ENCODE measurements at regions not wholly inside any gene's neighbourhood (a gene's known extent, or its start where the extent isn't known, plus 50 kb on each side); places are given as distances from the start of the nearest gene placed in this dataset.

GRCh38 chr16:73878611-73879010, 418.0 kb upstream of the PSMD7 start:
- FAIRE-seq = no peak

GRCh38 chr16:73877150-73877549, 419.5 kb upstream of the PSMD7 start:
- no peak for FAIRE-seq

DNA sequence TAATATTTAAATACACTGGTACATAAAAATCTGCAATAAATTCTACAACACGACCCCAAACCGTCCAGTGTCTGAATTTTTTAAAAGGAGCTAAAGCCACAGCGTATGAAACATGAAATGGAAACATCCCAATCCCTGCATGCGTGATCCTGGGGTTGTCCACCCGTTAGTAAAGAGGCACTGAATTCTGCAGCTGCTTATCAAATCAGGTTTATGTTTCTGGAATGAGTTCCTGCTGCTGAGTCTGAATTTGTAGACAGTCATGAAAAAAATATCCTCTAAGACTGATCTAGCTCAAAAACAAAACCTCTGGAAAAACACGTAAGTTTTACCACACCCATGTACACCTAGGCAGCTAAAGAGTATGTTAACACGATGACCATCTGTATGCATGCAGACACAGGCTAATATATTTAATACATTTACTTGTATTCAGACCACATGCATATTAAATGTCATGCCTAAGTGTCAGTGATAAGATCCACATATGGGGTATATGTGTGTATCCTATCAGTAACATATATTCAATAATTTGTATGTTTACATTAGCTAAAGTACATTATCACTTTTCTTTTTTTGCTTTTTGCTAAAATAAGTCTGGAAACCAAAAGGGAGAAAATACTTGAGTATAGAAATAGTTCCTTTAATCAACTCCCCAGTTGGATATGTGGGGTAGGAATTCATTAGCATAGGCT, 420.5 kb upstream of the PSMD7 start:
- FAIRE-seq = no peak

- no peak for FAIRE-seq
These were observed 422.3 kb upstream of the PSMD7 start for GRCh38 chr16:73874324-73874723.

DNA sequence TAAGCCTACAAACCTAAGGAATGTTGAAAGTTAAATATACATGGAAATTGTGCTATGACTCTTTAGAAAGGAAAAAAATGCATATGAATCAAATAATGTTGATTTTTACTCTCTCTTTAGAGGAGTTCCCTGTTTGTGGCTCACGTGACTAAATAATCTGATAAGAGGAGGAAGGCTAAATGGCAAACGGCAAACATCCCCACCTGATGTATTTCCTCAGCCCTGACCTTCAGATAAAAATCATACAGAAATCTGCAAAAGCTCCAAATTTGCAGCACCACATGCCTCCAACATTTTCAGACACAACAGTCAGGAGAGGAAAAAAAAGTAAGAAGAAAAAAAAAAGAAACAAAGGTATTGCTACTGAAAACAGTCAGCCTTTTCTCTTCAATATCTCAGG, 423.0 kb upstream of the PSMD7 start:
- FAIRE-seq = no peak

DNA sequence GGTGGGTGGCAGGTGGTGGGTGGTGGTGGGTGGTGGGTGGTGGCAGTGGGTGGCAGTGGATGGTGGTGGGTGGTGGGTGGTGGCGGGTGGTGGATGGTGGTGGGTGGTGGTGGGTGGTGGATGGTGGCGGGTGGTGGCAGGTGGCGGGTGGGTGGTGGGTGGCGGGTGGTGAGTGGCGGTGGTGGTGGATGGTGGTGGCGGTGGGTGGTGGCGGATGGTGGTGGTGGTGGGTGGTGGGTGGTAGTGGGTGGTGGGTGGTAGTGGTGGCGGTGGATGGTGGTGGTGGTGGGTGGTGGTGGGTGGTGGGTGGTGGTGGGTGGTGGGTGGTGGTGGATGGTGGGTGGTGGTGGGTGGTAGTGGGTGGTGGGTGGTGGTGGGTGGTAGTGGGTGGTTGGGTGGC, 423.8 kb upstream of the PSMD7 start:
- FAIRE-seq = no peak

GRCh38 chr16:73871088-73871733, 425.4 kb upstream of the PSMD7 start:
- FAIRE-seq = no peak

DNA sequence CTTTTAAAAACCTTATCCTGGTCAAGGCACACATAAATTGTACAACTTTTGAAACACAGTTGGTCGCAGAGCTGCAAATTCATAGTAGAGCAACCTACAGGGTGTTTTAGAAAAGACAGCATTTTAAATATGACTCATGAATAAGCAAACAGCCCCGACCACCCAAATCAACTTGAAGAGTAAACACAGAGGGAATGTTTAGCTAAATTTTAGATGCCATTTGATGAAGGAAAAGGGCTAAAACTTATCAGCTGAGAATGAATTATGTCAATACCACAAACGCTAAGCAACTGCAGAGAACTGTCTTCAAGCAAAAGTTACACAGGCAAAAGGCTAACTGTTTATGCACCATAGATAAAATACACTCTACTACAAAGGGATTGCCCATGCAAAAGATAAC, 427.5 kb upstream of the PSMD7 start:
- no peak for FAIRE-seq

DNA sequence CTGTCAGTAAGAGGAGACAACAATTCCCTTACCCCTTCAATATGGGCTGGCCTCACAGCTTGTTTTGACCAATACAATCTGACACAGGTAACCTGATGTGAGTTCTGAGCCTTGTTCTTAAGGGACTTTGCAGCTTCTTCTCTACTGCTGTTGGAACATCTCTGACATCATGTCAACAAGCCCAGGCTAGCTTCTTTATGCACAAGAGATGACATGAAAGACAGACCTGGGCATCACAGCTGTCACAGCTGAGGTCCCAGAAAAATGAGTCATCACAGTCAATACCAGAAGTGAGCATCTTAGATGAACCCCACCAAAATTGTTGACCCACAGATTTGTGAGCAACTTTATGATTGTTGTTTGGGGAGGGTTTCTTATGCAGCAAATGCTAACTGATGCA, 431.7 kb upstream of the PSMD7 start:
- FAIRE-seq = no peak

GRCh38 chr16:73858326-73858725, 438.3 kb upstream of the PSMD7 start:
- FAIRE-seq = no peak

- FAIRE-seq = no peak
These were observed 442.6 kb upstream of the PSMD7 start for GRCh38 chr16:73853968-73854367.

- no peak for FAIRE-seq
These were observed 444.1 kb upstream of the PSMD7 start for GRCh38 chr16:73852561-73852960.

DNA sequence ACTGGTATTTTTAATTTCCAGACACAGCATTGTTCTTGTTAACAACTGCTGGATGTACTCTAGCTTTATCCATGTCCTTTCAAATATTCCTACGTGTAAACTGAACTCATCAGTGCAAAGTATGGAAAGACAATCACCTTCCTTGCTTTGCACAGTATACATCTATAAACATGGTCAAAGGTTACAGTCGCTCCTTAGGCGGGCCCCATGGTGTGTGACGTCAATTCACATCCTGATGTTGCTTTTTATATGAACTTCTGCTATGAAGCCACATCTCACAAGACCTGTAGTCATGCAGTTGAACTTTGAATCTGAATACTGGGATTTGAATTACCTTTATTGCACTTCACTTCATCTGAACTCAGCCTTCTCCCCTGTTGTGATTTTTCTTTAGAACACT, 447.6 kb upstream of the PSMD7 start:
- FAIRE-seq = no peak

- FAIRE-seq = no peak
These were observed 449.5 kb upstream of the PSMD7 start for GRCh38 chr16:73847090-73847489.

- FAIRE-seq = no peak
These were observed 450.3 kb upstream of the PSMD7 start for GRCh38 chr16:73846356-73846755.

DNA sequence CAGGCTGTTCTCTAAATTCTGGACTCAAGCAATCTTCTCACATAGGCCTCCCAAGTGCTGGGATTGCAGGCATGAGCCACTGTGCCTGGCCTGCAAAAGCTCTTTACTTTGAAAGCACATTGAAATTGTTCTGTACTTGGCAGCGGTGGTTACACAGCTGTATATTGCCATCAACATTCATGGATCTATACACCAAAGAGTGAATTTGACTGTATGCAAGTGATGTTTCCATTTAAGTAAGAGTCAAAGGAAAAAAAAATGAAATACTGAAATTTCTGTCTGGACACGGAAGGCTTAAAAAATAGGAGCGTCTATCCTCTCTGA, 450.6 kb upstream of the PSMD7 start:
- no peak for FAIRE-seq

DNA sequence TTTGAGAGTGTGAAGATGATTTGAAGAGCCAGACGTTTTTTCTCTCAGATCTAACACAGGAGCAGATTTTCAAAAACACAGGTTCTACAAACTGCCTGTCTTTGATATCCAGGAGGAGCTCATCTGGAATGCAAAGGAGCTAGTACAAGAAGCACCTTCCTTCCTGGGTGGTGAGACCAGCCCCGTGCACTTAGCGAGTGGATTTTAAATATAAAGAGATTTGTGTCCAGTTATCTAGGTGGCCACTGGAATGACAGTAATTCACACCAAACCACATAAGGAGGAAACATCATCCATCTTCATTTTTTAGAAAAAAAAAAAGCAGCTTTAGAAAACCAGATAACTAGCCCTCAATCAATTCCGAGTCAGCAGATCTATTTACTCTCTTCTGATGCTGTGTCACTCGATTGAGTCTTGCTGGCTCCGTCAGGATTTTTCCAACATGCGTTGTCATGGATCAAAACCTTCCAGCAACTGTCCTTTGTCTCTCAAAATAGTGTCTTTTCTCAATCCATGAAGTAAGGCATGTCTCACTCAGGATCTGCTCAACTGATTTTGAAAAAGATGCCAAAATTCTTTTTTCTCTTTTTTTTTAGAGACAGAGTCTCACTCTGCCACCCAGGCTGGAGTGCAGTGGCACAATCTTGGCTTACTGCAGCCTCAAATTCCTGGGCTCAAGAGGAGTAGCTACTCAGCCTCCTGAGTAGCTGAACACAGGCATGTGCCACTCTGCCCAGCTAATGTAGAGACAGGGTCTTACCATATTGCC, 451.2 kb upstream of the PSMD7 start:
- FAIRE-seq = no peak

- FAIRE-seq = no peak
These were observed 455.9 kb upstream of the PSMD7 start for GRCh38 chr16:73840728-73841127.

DNA sequence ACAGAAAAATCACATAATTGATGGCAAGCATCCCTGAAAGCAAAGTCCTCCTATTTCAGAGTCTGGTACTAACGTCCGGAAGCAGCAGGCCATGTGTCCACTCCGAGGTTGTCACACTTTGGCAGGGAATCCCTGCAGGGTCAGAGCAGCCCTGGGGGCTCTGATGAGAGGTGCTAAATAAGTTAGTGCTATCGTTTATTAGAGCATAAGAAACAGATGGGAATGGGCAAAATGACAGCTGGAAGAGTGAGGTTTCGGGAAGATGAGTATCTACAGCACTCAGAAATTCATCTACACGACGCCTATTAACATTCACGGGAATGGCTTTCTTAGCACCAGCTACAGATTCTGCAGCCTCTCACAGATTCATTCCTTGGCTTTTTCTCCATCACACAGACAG, 465.4 kb upstream of the PSMD7 start:
- FAIRE-seq = no peak

- FAIRE-seq = no peak
These were observed 473.3 kb upstream of the PSMD7 start for GRCh38 chr16:73823205-73823849.

- no peak for FAIRE-seq
These were observed 478.9 kb upstream of the PSMD7 start for GRCh38 chr16:73817526-73818324.

GRCh38 chr16:73813527-73813926, 483.1 kb upstream of the PSMD7 start:
- FAIRE-seq = no peak

GRCh38 chr16:73804456-73804855, 492.2 kb upstream of the PSMD7 start:
- FAIRE-seq = no peak

All from G401.6 (cell line).